ENCODE measurements at regions not wholly inside any gene's neighbourhood (a gene's known extent, or its start where the extent isn't known, plus 50 kb on each side); places are given as distances from the start of the nearest gene placed in this dataset. TPM values are rescaled to one million over a fixed set of nuclear protein-coding genes. Genes with fewer than 3 reads are reported as not detected.

- no peaks in the 10 kb centered on the region for H3K36me3 ChIP-seq (ENCODE audit: insufficient read depth, low read length)
- H3K4me1 ChIP-seq (ENCODE audit: control insufficient read depth, insufficient read depth, low read length), result no peaks in the 10 kb centered on the region
- H3K4me3 ChIP-seq (ENCODE audit: low read length), result no peak overlapping the region
- no peak overlapping the region for H3K4me2 ChIP-seq (ENCODE audit: low read length)
- H3K9ac ChIP-seq (ENCODE audit: low read depth, low read length), result no peak overlapping the region
- peaks cover 32% of the 10 kb centered on the region for H3K27me3 ChIP-seq (ENCODE audit: control insufficient read depth, insufficient read depth, low read length)
- H3K9me3 ChIP-seq (replicated peaks; ENCODE audit: low read length), result peaks cover 4% of the 10 kb centered on the region
Observed at GRCh38 chr2:121162893-121163292, 122.1 kb downstream of the TFCP2L1 start.

GRCh38 chr2:121164042-121164441 lies 121.0 kb downstream of the TFCP2L1 start:
- Histone ChIP-seq H3K9ac (ENCODE audit: low read depth, low read length) (no peak overlapping the region), H3K4me2 (ENCODE audit: low read length) (no peak overlapping the region), H3K27me3 (ENCODE audit: control insufficient read depth, insufficient read depth, low read length) (peaks cover 38% of the 10 kb centered on the region), H3K36me3 (ENCODE audit: insufficient read depth, low read length) (no peaks in the 10 kb centered on the region), H3K9me3 (replicated peaks; ENCODE audit: low read length) (peaks cover 4% of the 10 kb centered on the region), H3K4me3 (ENCODE audit: low read length) (no peak overlapping the region), H3K4me1 (ENCODE audit: control insufficient read depth, insufficient read depth, low read length) (no peaks in the 10 kb centered on the region)

- no peaks in the 10 kb centered on the region for H3K36me3 ChIP-seq (ENCODE audit: insufficient read depth, low read length)
- H3K4me3 ChIP-seq (ENCODE audit: low read length), result no peak overlapping the region
- peaks cover 4% of the 10 kb centered on the region for H3K9me3 ChIP-seq (replicated peaks; ENCODE audit: low read length)
- no peak overlapping the region for H3K4me2 ChIP-seq (ENCODE audit: low read length)
- H3K9ac ChIP-seq (ENCODE audit: low read depth, low read length), result no peak overlapping the region
- peaks cover 30% of the 10 kb centered on the region for H3K27me3 ChIP-seq (ENCODE audit: control insufficient read depth, insufficient read depth, low read length)
- H3K4me1 ChIP-seq (ENCODE audit: control insufficient read depth, insufficient read depth, low read length), result no peaks in the 10 kb centered on the region
Observed at GRCh38 chr2:121165038-121165542, 119.9 kb downstream of the TFCP2L1 start.

Small RNAs in the stretch of these regions (small RNA-seq; reads per million reads assigned to genes)
- not detected for gene RF00019

Measured in skeletal muscle satellite cell (primary cell).